OCI-LY3 (cell line): ENCODE measurements at regions not wholly inside any gene's neighbourhood (a gene's known extent, or its start where the extent isn't known, plus 50 kb on each side); places are given as distances from the start of the nearest gene placed in this dataset.

ENCODE experiments used
- EZH2phosphoT487 ChIP-seq: fragments of 200-600 bp; shearing (Covaris generic); IDR thresholded peaks from 2 replicates; pipeline ENCODE4 v1.6.1; 2018; ENCODE audit warnings: antibody characterized with exemption, mixed run types, low read depth
- TF ChIP-seq, protein P1 (sequence below): fragments of 200-600, 300-600 bp; sonication (generic); IDR thresholded peaks from 2 replicates; pipeline ENCODE4 v1.5.1; 2014; ENCODE audit warnings: antibody characterized with exemption, low read length, low read depth

DNA sequence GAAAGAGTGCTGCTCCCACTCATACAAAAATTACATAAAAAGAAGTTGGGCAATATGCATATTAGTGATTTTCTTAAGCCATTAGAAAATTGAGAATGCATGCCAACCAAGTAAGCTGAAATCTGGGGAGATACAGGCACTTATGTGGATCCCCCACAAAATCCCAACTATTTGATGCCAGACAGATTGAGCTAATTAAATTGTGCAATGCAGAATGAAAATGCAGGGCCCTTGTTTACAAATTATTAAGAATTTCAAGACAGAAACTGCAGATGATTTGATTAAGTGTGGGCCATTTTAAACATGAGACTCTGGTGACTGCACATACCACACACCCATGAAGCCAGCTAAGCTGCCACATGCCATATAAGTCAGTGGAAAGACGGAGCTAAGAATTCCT lies 554.5 kb downstream of the CBLN2 start:
- TF ChIP-seq, protein P1, sequence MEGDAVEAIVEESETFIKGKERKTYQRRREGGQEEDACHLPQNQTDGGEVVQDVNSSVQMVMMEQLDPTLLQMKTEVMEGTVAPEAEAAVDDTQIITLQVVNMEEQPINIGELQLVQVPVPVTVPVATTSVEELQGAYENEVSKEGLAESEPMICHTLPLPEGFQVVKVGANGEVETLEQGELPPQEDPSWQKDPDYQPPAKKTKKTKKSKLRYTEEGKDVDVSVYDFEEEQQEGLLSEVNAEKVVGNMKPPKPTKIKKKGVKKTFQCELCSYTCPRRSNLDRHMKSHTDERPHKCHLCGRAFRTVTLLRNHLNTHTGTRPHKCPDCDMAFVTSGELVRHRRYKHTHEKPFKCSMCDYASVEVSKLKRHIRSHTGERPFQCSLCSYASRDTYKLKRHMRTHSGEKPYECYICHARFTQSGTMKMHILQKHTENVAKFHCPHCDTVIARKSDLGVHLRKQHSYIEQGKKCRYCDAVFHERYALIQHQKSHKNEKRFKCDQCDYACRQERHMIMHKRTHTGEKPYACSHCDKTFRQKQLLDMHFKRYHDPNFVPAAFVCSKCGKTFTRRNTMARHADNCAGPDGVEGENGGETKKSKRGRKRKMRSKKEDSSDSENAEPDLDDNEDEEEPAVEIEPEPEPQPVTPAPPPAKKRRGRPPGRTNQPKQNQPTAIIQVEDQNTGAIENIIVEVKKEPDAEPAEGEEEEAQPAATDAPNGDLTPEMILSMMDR = no peak
- TF ChIP-seq EZH2phosphoT487 = no peak
